Stimulated activated CD4-positive, alpha-beta T cell treated with anti-CD3 and anti-CD28 coated beads, Interleukin-15, amount 100 ng/mL, for 24 hours (primary cell): ENCODE measurements at regions not wholly inside any gene's neighbourhood (a gene's known extent, or its start where the extent isn't known, plus 50 kb on each side); places are given as distances from the start of the nearest gene placed in this dataset.
"Not testable (repeated sequence)": the region's sequence is repeated elsewhere in the genome, so short reads cannot be mapped to it uniquely, and the experiment has no call there.

Source experiments
- DNase-seq: peaks from one replicate; pipeline ENCODE4 v3.0.0-alpha.2; 2020

GRCh38 chrX:124426288-124427169, 80.2 kb downstream of the SH2D1A start:
- DNase-seq, result no peak

DNA sequence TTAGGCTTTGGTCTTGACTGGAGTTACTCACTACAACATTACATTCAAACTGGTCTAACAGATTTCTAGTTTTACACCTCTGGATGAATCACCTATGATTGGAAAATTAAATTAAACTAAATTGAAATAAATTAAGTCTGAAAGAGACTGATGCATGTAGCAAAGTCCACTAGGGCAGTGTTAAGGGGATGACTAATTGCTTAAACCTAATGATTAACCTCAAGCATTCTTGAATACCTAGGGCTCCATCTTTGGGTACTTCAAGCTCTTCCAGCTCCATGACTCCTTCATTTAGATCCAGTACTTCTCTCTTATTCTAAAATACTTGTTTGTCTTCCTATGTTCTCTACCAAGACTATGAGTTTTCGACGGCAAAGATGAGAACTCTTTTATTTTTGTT, 86.8 kb downstream of the SH2D1A start:
- DNase-seq, result no peak

DNA sequence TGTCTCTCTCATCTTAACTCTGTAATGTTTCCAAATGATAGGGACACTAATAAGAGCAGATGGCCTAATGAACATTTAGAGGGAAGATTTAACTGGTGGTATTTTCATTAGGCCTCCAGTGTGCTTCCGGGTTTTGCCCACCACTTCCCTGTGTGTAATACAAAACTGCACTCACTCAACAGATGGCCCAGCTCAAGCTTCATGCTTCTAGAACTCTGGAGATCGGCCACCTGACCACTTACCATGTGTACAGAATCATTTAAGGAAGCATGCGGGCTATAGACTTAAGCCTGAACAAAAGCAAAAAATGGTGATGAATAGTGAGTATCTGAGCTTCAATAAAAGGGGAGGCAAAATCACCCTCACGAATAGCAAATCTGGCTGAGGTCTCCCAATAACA, 89.3 kb downstream of the SH2D1A start:
- no peak for DNase-seq

- DNase-seq, result no peak
Observed at GRCh38 chrX:124440695-124441094, 94.3 kb downstream of the SH2D1A start.

- no peak for DNase-seq
Observed at GRCh38 chrX:124441971-124442590, 95.7 kb downstream of the SH2D1A start.

DNA sequence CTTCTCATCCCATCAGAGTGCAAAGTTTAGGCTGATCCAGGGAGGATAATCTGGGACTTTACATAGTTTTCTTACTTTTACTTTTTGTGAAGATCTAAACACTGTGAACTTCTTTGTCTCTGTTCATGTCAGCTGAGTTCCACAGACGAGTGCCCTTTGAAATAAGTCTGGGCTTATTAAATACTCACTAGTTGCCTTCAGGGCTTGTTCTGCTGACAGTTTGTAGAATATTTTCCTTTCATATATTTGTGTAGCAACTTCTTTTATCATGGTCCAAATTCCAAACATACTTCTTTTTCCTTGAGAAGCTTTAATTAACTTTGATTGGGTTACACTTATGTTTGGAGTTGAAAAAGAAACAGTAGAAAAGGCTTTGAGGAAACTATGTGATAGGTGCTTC, 109.6 kb downstream of the SH2D1A start:
- DNase-seq, result no peak

GRCh38 chrX:124459851-124460250, 113.5 kb downstream of the SH2D1A start:
- not testable (repeated sequence) for DNase-seq

DNA sequence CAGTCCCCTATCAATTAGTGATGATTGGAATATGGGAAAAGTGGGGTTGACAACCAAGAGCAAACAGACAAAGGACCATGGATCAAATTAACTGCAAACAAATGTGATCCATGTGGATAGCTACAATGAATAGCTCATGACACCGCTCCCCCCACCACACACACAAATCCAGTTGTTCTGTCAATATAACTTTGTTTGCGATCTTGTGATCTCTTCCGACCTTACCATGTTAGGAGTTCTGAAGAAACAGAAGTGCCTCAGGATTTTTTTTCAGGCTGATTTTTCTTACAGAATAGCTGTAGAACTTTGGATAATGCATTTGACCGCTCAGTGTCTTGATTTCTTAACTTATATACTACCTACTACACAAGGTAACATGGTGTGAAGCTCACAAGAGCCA, 116.6 kb downstream of the SH2D1A start:
- DNase-seq, result no peak

DNA sequence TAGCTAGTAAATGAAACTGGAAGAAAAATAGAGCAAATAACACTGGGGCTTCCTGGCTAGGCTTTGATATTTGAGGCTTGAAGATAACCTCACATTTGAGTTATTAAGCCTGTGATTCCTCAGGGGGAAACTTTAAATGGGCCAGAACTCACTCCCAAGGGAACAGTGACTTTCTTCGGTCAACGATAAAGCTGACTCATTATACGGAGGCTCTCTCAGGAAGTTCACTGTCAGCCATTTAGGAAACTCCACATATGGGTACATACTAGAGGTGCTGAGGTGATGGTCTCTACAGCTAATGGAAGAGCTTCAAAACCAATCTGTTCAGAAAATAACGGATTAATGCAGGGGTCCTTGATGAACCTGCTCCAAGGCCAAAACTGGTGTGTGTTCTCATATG, 120.8 kb downstream of the SH2D1A start:
- DNase-seq, result no peak

DNA sequence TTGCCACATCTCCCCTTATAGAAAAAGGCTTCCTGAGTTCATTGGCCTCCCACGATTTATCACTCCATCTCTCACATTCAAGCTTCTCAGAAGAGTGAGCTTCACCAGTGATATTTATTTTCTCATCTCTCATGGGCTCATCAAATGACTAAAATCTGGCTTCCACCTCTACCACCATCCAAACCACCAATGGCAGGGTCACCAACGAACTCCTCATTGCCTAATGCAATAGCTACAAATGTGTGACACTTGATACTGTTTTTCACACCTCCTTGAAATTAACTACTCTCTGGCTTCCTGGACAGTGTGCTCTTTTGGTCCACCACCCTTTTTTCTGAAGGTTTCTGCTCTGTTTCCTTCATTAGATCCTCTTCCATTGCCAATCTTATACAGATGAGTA, 129.0 kb downstream of the SH2D1A start:
- no peak for DNase-seq

GRCh38 chrX:124476562-124476961, 130.2 kb downstream of the SH2D1A start:
- DNase-seq, result no peak

- no peak for DNase-seq
Observed at GRCh38 chrX:124478046-124478445, 131.7 kb downstream of the SH2D1A start.

DNA sequence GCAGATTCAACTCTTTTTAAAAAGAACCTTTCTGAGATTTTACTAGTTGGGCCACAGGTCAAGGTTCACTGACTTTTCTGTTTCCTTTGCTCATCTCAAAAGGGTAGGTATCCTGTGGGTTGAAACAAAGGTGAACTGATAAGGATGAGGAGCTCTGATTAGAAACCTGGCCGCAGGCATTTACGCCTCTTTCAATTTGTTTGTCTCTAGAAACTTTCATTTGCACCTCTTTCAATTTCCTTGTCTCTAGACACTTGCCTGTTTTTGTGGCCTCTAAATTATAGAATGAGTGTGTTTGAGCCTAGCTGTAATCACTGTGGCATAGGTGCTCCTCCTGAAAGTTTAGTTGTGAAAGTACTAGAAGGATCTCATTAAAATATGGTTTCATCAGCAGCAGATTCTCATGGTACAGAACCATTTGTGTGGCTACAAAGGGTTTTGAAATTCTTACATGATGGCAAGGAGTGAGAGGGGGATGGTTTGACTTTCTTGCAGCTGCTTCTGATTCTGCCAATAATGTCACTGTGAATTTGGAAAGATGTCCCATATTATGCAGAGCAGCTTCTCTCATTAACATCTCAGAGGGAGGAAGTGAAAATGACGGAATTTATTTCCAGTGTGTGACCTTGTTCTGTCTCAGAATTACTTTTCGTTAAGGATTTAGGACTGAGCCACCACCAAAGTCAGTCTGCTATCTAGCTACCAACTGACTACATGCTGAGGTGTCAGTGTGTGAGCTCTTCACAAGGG, 142.2 kb downstream of the SH2D1A start:
- no peak for DNase-seq

DNA sequence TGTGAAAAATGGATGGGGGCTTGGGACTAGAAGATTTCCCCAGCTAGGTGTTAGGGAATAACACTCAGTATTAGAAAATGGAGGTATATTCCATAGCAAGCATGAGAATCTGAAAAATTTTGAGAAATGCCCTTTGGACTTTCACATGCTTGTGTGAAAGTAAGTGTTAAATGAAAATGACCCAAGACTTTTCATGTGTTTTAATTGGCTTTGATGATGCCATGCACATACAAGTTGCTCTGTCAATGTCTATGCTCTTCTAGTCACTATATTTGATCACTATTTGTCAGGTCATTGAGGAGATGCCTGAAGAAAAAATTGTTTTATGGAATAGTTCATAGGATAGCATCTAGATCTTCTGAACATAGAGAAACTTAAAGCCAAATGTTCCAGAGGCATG, 147.6 kb downstream of the SH2D1A start:
- no peak for DNase-seq

DNA sequence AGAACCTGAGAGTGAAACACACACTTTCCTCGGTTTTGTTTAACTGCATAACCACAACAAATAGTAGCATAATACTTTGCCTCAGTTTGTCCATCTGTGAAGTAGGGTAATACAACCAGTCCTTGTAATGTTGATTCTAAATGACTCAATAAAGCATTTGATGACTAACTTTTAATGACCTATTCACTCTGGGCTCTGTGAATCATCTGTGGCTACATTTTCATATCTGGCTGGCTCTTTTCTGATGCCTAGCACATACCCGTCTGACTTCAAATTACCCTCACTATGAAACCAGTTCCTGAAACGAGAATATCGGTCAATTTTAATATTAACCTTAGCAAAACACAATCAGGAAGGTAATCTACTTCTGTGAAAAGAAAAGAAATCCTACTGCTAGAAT, 151.0 kb downstream of the SH2D1A start:
- no peak for DNase-seq

DNA sequence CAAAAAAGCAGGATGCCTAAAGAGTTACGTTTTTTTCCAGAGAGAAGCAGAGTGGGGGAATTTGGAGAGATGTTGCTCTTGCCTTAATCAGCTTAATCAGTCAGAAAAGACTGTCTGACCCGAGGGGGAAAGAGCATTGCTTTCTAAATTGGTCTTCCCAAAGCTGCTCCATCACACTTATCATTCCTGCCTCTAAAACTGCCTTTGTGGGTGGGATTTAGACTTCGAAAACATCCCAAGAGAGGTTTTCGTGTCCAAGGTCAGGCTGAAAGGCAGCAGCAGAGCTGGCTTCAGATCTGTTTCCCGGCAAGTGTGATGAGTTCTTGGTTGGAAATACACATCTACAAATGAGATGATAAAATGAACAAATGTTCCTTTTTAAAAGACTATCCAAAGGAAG, 155.2 kb downstream of the SH2D1A start:
- no peak for DNase-seq

GRCh38 chrX:124502166-124502565, 155.8 kb downstream of the SH2D1A start:
- DNase-seq, result peak; percentile 4

DNA sequence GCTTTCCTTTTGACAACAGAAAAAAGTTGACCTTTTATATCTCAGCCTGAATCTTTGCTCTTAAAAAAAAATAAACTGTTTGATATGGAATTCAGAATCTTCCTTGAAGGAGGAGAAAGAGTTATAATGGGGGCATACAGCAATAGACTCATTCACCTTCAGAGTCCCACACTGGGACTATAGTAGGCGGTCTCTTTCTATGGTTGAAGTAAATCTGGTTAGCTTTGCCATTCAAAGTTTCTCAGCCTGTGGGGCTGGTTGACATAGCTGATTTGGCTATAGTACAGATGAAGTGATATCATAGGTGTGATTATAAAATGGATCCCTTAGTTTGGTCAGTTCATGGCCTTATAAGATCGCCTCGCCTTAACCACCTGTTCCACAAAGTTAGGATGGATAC, 156.2 kb downstream of the SH2D1A start:
- DNase-seq, result no peak

GRCh38 chrX:124504111-124504983, 158.0 kb downstream of the SH2D1A start:
- DNase-seq, result no peak

DNA sequence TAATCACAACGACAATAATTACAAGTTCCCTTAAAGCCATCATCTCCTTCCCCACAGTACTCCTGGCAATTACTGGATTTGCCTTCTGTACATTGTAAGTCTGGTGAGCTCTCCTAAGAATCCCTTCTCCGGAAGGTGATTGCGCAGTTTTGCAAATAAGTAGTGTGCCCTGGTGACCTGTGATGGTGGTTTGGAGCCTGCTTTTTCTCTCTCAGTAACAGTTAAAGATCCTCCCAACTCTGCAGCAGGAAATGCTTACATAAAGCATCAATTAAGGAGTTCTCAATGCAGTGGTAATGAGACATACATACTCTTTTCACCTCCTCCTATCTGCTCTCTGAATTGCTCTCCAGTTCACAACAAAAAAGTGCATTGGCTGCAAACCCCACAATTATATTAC, 159.7 kb downstream of the SH2D1A start:
- no peak for DNase-seq

- DNase-seq, result no peak
Observed at GRCh38 chrX:124507246-124507645, 160.9 kb downstream of the SH2D1A start.

GRCh38 chrX:124518885-124519284, 172.5 kb downstream of the SH2D1A start:
- DNase-seq, result no peak

- DNase-seq, result no peak
Observed at GRCh38 chrX:124524852-124525251, 178.5 kb downstream of the SH2D1A start.
